ENCODE measurements at regions not wholly inside any gene's neighbourhood (a gene's known extent, or its start where the extent isn't known, plus 50 kb on each side); places are given as distances from the start of the nearest gene placed in this dataset.

DNA sequence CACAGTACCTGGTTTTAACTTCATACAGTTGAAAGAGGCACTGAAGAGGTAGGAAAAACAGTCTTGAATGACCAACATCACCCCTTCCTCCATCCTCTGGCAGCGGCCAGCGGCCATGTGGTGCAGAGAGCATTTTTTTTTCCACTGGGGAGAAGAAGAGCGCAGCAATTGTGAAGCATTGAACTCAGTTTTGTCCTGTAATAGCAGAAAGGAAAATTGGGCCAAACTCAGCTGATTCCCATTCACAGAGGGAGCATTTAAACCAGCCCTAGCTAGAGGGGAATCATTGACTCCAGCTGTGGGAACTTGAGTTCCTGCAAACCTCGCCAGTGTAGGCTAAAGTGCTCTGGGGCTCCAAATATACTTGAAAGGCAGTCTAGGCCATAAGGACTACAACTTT is 316.6 kb upstream of the CHST9 start:
- DNase-seq (ENCODE audit: low read depth in 4 of 4, low spot score in 3 of 4): no peak

- no peak for DNase-seq (ENCODE audit: low read depth in 4 of 4, low spot score in 3 of 4)
Observed at GRCh38 chr18:27500531-27500930, 315.4 kb upstream of the CHST9 start.

DNA sequence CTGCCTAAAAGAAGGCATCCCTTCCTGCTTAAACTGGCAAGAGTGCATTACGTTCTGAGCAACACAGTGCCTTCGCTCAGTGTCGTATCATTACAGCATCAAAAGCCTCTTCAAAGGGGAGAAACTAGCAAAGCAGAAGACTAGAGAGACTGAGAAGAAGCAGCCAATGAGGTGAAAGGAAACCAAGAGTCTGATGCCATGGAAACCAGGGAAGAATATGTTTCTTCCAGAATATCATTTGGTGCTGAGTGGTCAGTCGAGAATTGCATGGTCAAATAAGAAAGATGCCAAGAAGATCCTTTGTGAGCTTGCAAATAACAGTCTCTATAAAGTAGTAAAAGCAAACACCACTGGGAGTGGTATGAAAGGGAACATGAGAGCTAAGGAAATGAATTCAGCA is 312.1 kb upstream of the CHST9 start:
- no peak for DNase-seq (ENCODE audit: low read depth in 4 of 4, low spot score in 3 of 4)

GRCh38 chr18:27493182-27493581 is 308.1 kb upstream of the CHST9 start:
- no peak for DNase-seq (ENCODE audit: low read depth in 4 of 4, low spot score in 3 of 4)

DNA sequence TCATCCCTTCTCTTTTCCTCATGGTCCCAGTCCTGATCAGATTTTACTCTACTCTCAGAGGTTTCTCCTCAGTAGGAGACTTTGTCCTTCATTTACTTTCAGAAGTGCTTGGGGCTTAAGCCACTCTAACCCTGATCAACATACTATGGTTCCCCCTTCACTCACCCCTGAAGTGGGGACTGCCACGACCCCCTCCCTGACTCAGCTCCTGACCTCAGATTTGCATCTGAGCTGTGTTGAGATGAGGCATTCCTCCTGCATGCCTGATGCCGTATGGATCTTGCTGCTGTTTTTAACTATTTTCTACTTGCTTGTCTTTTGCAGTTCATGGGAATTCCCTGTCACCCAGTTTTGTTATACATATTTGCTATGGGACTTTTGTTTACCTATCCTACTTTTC is 306.7 kb upstream of the CHST9 start:
- no peak for DNase-seq (ENCODE audit: low read depth in 4 of 4, low spot score in 3 of 4)

DNA sequence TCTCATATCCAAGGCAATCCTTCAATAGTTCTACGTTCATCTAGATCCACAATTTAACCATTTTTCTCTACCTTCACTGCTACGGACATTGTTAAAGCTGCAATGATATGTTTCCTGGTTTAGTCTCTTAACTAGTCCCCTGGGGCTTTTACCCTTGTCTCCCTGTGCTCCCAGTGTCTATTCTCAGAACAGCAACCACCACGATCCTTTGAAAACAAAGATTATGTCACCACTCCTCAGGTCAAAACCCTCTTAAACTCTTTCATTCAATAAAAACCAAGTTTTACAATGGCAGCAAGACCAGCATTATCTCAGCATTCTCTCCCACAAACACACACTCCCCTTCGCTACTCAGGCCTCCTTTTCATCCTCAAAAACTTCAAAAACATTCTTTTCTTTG is 298.2 kb upstream of the CHST9 start:
- DNase-seq (ENCODE audit: low read depth in 4 of 4, low spot score in 3 of 4): no peak

- DNase-seq (ENCODE audit: low read depth in 4 of 4, low spot score in 3 of 4): no peak
Observed at GRCh38 chr18:27478459-27478858, 293.4 kb upstream of the CHST9 start.

GRCh38 chr18:27473318-27473717 is 288.2 kb upstream of the CHST9 start:
- no peak for DNase-seq (ENCODE audit: low read depth in 4 of 4, low spot score in 3 of 4)

DNA sequence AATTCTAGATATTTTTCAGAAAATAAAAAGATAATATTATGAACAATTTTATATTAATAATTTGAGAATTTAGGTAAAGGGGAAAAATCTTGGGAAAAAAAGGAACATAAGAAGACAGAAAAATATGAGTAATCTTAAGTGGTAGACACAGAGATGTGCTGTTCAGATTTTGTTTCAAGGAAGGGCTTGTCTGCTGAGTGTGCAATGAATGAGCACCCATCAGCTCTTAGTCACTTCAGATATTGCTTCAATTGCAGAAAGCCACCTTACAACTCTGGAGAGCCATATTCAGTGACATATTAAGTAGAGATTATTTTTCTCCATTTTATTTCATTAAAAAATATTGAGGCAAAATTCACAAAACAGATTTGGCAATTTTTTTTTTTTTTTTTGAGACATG is 282.0 kb upstream of the CHST9 start:
- no peak for DNase-seq (ENCODE audit: low read depth in 4 of 4, low spot score in 3 of 4)

- no peak for DNase-seq (ENCODE audit: low read depth in 4 of 4, low spot score in 3 of 4)
Observed at GRCh38 chr18:27461957-27462356, 276.8 kb upstream of the CHST9 start.

- no peak for DNase-seq (ENCODE audit: low read depth in 4 of 4, low spot score in 3 of 4)
Observed at GRCh38 chr18:27449104-27449503, 264.0 kb upstream of the CHST9 start.

GRCh38 chr18:27447930-27448329 is 262.8 kb upstream of the CHST9 start:
- no peak for DNase-seq (ENCODE audit: low read depth in 4 of 4, low spot score in 3 of 4)

- DNase-seq (ENCODE audit: low read depth in 4 of 4, low spot score in 3 of 4): no peak
Observed at GRCh38 chr18:27447451-27447881, 262.4 kb upstream of the CHST9 start.

DNA sequence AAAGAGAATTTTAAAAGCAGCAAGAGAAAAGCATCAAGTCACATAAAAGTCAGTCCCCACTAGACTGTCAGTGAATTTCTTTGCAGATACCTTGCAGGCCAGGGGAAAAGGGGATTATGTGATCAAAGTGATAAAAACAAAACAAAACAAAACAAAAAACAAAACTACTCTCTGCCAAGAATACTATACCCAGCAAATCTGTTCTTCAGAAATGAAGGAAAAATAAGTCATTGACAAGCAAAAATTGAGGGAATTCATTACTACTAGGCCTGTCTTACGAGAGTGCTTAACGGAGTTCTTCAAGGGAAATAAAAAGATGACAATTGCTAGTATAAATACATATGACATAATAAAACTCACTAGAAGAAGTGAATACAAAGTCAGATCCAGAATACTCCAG is 245.5 kb upstream of the CHST9 start:
- no peak for DNase-seq (ENCODE audit: low read depth in 4 of 4, low spot score in 3 of 4)

- no peak for DNase-seq (ENCODE audit: low read depth in 4 of 4, low spot score in 3 of 4)
Observed at GRCh38 chr18:27428716-27429475, 243.8 kb upstream of the CHST9 start.

DNA sequence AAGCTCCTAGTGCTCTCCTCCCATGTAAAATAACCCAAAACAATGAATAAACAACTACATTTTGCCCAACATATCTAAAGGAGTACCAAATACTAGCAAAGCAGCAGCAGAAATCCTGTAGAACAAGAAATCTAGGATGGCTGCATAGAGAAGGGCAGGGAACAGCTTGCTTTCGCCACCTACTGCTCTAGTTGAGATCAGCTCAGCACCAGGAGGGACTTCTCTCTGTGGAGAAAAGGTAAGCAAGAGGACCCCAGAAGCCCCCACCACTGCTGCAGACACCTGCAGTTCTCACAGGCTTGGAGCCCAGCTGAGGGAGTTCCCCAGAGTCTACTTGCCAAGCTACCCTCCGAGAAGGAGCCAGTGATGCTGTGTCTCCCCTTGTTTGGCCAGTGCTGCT is 243.0 kb upstream of the CHST9 start:
- DNase-seq (ENCODE audit: low read depth in 4 of 4, low spot score in 3 of 4): no peak

- no peak for DNase-seq (ENCODE audit: low read depth in 4 of 4, low spot score in 3 of 4)
Observed at GRCh38 chr18:27423581-27423980, 238.5 kb upstream of the CHST9 start.

- DNase-seq (ENCODE audit: low read depth in 4 of 4, low spot score in 3 of 4): no peak
Observed at GRCh38 chr18:27419646-27420045, 234.5 kb upstream of the CHST9 start.

DNA sequence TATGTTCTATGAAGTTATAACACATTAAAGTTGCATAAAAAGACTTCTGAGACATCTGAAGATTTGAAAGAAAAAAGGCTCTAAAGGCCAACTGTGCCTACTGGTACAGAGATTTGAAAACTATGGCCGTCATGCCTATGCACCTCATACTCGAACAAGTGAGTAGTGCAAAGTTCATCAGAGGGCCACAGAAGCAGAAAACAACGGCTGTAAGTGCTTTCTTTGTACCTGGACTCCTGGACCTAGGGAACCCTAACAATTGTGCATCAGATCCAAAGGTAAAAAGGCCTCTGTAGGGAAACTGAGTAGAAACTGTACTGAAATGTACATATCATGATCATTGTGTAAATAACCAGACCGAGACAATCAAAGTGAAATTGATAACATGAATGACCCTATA is 230.4 kb upstream of the CHST9 start:
- DNase-seq (ENCODE audit: low read depth in 4 of 4, low spot score in 3 of 4): no peak

GRCh38 chr18:27414682-27415081 is 229.6 kb upstream of the CHST9 start:
- DNase-seq (ENCODE audit: low read depth in 4 of 4, low spot score in 3 of 4): no peak

DNA sequence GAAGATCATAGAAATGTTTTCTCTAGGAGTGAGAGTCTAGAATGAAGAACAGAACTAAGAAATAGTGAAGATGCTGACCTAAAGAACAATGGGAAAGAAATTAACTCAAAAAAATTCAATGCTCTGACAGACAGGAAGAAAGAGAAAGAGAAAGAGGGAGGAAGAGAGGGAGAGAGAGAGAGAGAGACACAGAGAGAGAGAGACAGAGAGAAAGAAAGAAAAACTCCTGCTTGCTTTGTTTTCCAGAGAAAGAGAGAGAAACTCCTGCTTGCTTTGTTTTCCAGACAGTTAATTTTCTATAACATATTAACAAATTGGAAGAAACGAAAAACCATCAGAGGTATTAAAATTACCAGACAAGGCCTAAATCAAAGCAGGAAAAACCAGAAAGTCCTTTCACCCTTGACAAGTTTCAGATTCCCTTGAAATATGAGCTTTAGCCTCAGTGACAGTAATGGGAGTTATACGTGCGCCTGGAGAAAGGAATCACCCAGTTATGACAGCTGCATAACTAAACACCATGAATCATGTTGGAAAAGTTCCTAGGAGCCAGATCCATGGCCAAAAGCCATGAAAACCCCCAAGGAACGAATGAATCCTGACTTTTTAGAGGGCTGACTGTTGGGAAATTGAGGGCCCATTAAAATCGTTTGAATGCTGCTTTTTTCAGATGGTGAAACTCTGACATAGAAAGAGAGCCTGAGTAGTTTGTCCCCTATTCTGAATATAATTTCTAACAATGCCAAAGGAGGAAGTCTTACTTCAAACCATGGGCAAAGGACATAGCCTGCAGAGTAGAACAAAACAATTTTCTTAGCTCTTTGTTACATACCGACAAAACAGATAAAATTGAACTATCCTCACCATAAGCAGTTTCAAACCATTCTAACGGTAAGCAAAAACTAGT is 228.6 kb upstream of the CHST9 start:
- peak; percentile 28 to 54 (median 48) for DNase-seq (ENCODE audit: low read depth in 4 of 4, low spot score in 3 of 4)

GRCh38 chr18:27412556-27412955 is 227.4 kb upstream of the CHST9 start:
- no peak for DNase-seq (ENCODE audit: low read depth in 4 of 4, low spot score in 3 of 4)

Data from left renal pelvis (tissue), 4 donors.